ENCODE measurements at regions not wholly inside any gene's neighbourhood (a gene's known extent, or its start where the extent isn't known, plus 50 kb on each side); places are given as distances from the start of the nearest gene placed in this dataset.

GRCh38 chrX:128714425-128714824, 662.2 kb upstream of the ACTRT1 start:
- TF ChIP-seq CTCF (IDR thresholded peaks at IDR 0.05): no peak
- no peak for TF ChIP-seq POLR2A (IDR thresholded peaks at IDR 0.05)

All from Peyer's patch (tissue), 4 donors.